GM12878 (cell line): ENCODE measurements at regions not wholly inside any gene's neighbourhood (a gene's known extent, or its start where the extent isn't known, plus 50 kb on each side); places are given as distances from the start of the nearest gene placed in this dataset.

Experiments
- ATAC-seq: fragments of 200-7000 bp; cut with Tn5 transposase; 3 replicates; pipeline ENCODE4 v1.9.1; 2020; ENCODE audit warnings: mild to moderate bottlenecking, moderate library complexity
- BruUV-seq: library from RNA; stranded (reverse); fragments of 400-500 nt; replicated peaks from 2 replicates; lab custom pipeline; 2021; lab: Mats Ljungman, UMichigan
- CTCF ChIA-PET: fragments of 300-600 bp; sonication (Branson Sonifier 250); formaldehyde crosslinking; extraction: SDS; loops from one replicate; lab custom pipeline; 2021; ENCODE audit warnings: inconsistent platforms; lab: Yijun Ruan, JAX
- POLR2A ChIA-PET: fragments of 350-600 bp; formaldehyde crosslinking; extraction: SDS; loops from one replicate; lab custom pipeline; 2021; ENCODE audit warnings: inconsistent platforms; lab: Charles Lee
- RAD21 ChIA-PET: fragments of 300-600 bp; sonication (Branson Sonifier 250); formaldehyde crosslinking; loops from one replicate; lab custom pipeline; 2023; ENCODE audit warnings: antibody characterized with exemption; ENCODE audit not compliant: unreplicated experiment; lab: Charles Lee
- SMC1A ChIA-PET: fragments of 300-600 bp; sonication (Branson Sonifier 250); formaldehyde crosslinking; loops from one replicate; lab custom pipeline; 2023; ENCODE audit not compliant: unreplicated experiment, uncharacterized antibody; lab: Charles Lee
- DNase-seq: peaks from one replicate; pipeline ENCODE4 v3.0.0-alpha.2; 2011; ENCODE audit warnings: low read depth, low spot score
- FAIRE-seq: peaks from 3 replicates; lab custom pipeline; 2011; peaks lifted over from hg19 to GRCh38; lab: Jason Lieb, UNC
- H2AFZ ChIP-seq: 2 replicates; pipeline ENCODE4 v1.6.0; 2011; ENCODE audit warnings: low read depth, low read length, control low read depth; ENCODE audit not compliant: control insufficient read depth
- H3K27ac ChIP-seq: 2 replicates; pipeline ENCODE4 v1.5.1; 2011; ENCODE audit warnings: control low read depth; ENCODE audit not compliant: control insufficient read depth, insufficient read depth
- H3K27me3 ChIP-seq, 2 experiments: replicated peaks in 1 of 2; 2 replicates each; pipeline versions ENCODE4 v1.6.0 to v1.6.1; 2011; ENCODE audit warnings: low read length in 1 of 2; ENCODE audit not compliant: control insufficient read depth in 2 of 2, insufficient read depth in 2 of 2
- H3K36me3 ChIP-seq, 2 experiments: 2 replicates each; pipeline ENCODE4 v1.5.1; 2011; ENCODE audit warnings: low read length in 1 of 2; ENCODE audit not compliant: control insufficient read depth in 2 of 2, insufficient read depth in 2 of 2
- H3K4me1 ChIP-seq: 2 replicates; pipeline ENCODE4 v1.6.1; 2011; ENCODE audit warnings: mild to moderate bottlenecking, low read length, moderate library complexity, mixed read lengths; ENCODE audit not compliant: control insufficient read depth, insufficient read depth
- H3K4me2 ChIP-seq: 2 replicates; pipeline ENCODE4 v1.6.0; 2011; ENCODE audit warnings: control low read depth; ENCODE audit not compliant: control insufficient read depth, insufficient read depth
- H3K4me3 ChIP-seq: fragments of 200-600 bp; sonication (generic); 2 replicates; pipeline ENCODE4 v1.5.1; 2016
- H3K79me2 ChIP-seq: 2 replicates; pipeline ENCODE4 v1.6.0; 2011; ENCODE audit warnings: low read length; ENCODE audit not compliant: control insufficient read depth, insufficient read depth
- H3K9ac ChIP-seq: 2 replicates; pipeline ENCODE4 v1.8.0; 2011; ENCODE audit warnings: low read length, control low read depth, mixed read lengths; ENCODE audit not compliant: control insufficient read depth, insufficient read depth
- H3K9me3 ChIP-seq: replicated peaks from 3 replicates; pipeline ENCODE4 v1.5.1; 2011; ENCODE audit warnings: mild to moderate bottlenecking, low read length; ENCODE audit not compliant: control insufficient read depth, insufficient read depth
- H4K20me1 ChIP-seq: 2 replicates; pipeline ENCODE4 v1.6.0; 2011; ENCODE audit not compliant: control insufficient read depth, insufficient read depth
- BACH1 ChIP-seq: fragments of 450-650 bp; IDR thresholded peaks from 2 replicates; pipeline ENCODE4 v1.6.1; 2017; ENCODE audit warnings: mild to moderate bottlenecking, borderline replicate concordance
- BHLHE40 ChIP-seq, 2 experiments: fragments of 450-650 bp in 1 of 2; IDR thresholded peaks; 2 replicates each; pipeline ENCODE4 v1.6.1; 2011 to 2017; ENCODE audit warnings: low read depth in 2 of 2, borderline replicate concordance in 1 of 2, improper control_type of control experiment in 1 of 2, low read length in 1 of 2, mild to moderate bottlenecking in 1 of 2
- CBX3 ChIP-seq: fragments of 200-600 bp; sonication (generic); IDR thresholded peaks from 2 replicates; pipeline ENCODE4 v1.6.1; 2016; ENCODE audit warnings: low read depth, borderline replicate concordance
- HDAC2 ChIP-seq: fragments of 200-600 bp; sonication (generic); IDR thresholded peaks from 2 replicates; pipeline ENCODE4 v1.6.1; 2017
- NFIC ChIP-seq: IDR thresholded peaks from 2 replicates; pipeline ENCODE4 v1.6.1; 2012; ENCODE audit warnings: low read depth, mild to moderate bottlenecking, inconsistent platforms, low read length, moderate library complexity
- SRF ChIP-seq, 2 experiments: IDR thresholded peaks; 2 replicates each; pipeline ENCODE4 v1.6.1; 2011; ENCODE audit warnings: low read depth in 2 of 2, low read length in 2 of 2, mild to moderate bottlenecking in 1 of 2, moderate library complexity in 1 of 2
- ZNF274 ChIP-seq: IDR thresholded peaks from one replicate; pipeline ENCODE4 v1.8.0; 2011; ENCODE audit not compliant: insufficient read length, insufficient read depth
- WGBS: methylation state at CpG from one replicate; pipeline ENCODE4 v1.1.6; 2016; ENCODE audit warnings: low lambda C conversion rate; ENCODE audit not compliant: insufficient replicate concordance, insufficient coverage; ENCODE audit errors: missing lambda C conversion rate; 5-methylcytosine and 5-hydroxymethylcytosine counted together
- in situ Hi-C: fragments of 300-500 bp; cut with MboI; formaldehyde crosslinking; loops from 9 replicates; pipeline ENCODE4 v1.14.3; 2018; ENCODE audit warnings: mixed read lengths
- intact Hi-C: fragments of 100-400 bp; cut with micrococcal nuclease; formaldehyde crosslinking; loops from one replicate; pipeline ENCODE4 v1.14.2; 2022; ENCODE audit not compliant: unreplicated experiment
- TF ChIP-seq, protein P1 (sequence below): IDR thresholded peaks from 2 replicates; pipeline ENCODE4 v1.6.1; 2012; ENCODE audit warnings: low read depth, low read length, improper control_type of control experiment
- TF ChIP-seq, protein P2 (sequence below): IDR thresholded peaks from 2 replicates; pipeline ENCODE4 v1.6.1; 2011; ENCODE audit warnings: borderline replicate concordance, low read depth, mild to moderate bottlenecking, moderate library complexity, low read length; ENCODE audit not compliant: insufficient read depth, poor library complexity, severe bottlenecking
- TF ChIP-seq, protein P3 (sequence below): fragments of 450-650 bp; IDR thresholded peaks from 2 replicates; pipeline ENCODE4 v1.6.1; 2017; ENCODE audit warnings: borderline replicate concordance
- TF ChIP-seq, protein P4 (sequence below): IDR thresholded peaks from 2 replicates; pipeline ENCODE4 v1.6.1; 2012; ENCODE audit warnings: mild to moderate bottlenecking, low read depth, low read length

DNA sequence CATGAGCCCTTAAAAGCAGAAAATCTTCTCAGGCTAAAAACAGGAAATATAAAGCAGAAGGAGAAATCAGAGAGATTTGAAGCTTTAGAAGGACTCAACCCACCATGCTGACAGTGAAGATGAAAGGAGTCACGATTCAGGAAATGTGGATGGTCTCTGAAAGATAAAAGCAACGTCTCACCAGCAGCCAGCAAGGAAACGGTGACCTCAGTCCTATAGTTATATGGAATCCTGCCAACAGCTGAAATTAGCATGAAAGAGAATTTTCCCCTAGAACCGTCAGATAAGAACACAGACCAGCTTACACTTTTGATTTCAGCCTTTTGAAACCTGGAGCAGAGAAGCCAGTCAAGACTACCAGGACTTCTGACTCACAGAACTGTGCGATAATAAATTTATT is 715.7 kb upstream of the HTR2C start:
- H3K4me2 ChIP-seq: no peak overlapping the region
- H3K4me3 ChIP-seq: no peak overlapping the region
- no peaks in the 10 kb centered on the region for H3K36me3 ChIP-seq
- H3K9me3 ChIP-seq: no peaks in the 10 kb centered on the region
- 11% methylated on average over 5 of the region's 5 CpGs for WGBS
- CTCF ChIA-PET: no interaction called here
- in situ Hi-C loops (no loop called here), intact Hi-C loops (no loop called here)
- ATAC-seq (no peak), FAIRE-seq (no peak), DNase-seq (no peak)
- H3K4me1 ChIP-seq: no peaks in the 10 kb centered on the region
- no peak overlapping the region for H2AFZ ChIP-seq
- H3K79me2 ChIP-seq: no peaks in the 10 kb centered on the region
- POLR2A ChIA-PET: no interaction called here
- BruUV-seq: no TSS peak
- TF ChIP-seq ZNF274: no peak
- no peak overlapping the region for H3K9ac ChIP-seq
- no peaks in the 10 kb centered on the region for H3K27me3 ChIP-seq
- RAD21 ChIA-PET: no interaction called here
- SMC1A ChIA-PET: no interaction called here
- no peaks in the 10 kb centered on the region for H4K20me1 ChIP-seq
- no peak overlapping the region for H3K27ac ChIP-seq

DNA sequence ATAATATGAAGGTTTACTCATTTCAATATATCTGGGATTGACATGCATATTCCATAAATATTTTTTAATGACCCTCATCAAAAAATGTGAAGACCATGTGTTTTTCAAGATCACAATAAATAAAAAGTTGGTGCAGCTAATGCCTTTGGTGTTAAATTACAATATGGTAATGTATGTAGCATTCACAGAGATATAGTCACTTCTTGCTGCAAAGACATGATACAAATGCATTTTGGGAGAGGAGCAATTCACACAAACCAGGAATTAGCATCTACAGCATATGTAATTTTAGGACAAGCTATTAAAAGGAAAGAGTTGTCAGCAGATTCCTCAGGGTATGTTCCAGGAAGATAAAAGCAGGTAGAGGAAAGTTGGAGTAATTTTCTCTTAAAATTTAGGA is 734.5 kb upstream of the HTR2C start:
- intact Hi-C loops (no loop called here), in situ Hi-C loops (no loop called here)
- Histone ChIP-seq H3K79me2 (no peaks in the 10 kb centered on the region), H3K9ac (no peak overlapping the region), H4K20me1 (no peaks in the 10 kb centered on the region), H3K27ac (no peak overlapping the region), H2AFZ (no peak overlapping the region), H3K9me3 (no peaks in the 10 kb centered on the region), H3K27me3 (no peaks in the 10 kb centered on the region), H3K4me3 (no peak overlapping the region), H3K4me1 (no peaks in the 10 kb centered on the region), H3K36me3 (no peaks in the 10 kb centered on the region), H3K4me2 (no peak overlapping the region)
- CTCF ChIA-PET: no interaction called here
- FAIRE-seq: no peak
- ATAC-seq: no peak
- POLR2A ChIA-PET: no interaction called here
- SMC1A ChIA-PET: no interaction called here
- no TSS peak for BruUV-seq
- RAD21 ChIA-PET: no interaction called here
- no peak for DNase-seq
- TF ChIP-seq HDAC2 (no peak), CBX3 (no peak), BACH1 (no peak), SRF (IDR thresholded peaks at IDR 0.05; ENCODE audit: low read depth in 2 of 2, low read length in 2 of 2) (no peak), BHLHE40 (IDR thresholded peaks at IDR 0.05; ENCODE audit: borderline replicate concordance in 1 of 2, low read depth in 2 of 2, low read length in 1 of 2) (no peak), NFIC (no peak)
- TF ChIP-seq, protein P1, sequence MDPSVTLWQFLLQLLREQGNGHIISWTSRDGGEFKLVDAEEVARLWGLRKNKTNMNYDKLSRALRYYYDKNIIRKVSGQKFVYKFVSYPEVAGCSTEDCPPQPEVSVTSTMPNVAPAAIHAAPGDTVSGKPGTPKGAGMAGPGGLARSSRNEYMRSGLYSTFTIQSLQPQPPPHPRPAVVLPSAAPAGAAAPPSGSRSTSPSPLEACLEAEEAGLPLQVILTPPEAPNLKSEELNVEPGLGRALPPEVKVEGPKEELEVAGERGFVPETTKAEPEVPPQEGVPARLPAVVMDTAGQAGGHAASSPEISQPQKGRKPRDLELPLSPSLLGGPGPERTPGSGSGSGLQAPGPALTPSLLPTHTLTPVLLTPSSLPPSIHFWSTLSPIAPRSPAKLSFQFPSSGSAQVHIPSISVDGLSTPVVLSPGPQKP: no peak
- TF ChIP-seq, protein P2, sequence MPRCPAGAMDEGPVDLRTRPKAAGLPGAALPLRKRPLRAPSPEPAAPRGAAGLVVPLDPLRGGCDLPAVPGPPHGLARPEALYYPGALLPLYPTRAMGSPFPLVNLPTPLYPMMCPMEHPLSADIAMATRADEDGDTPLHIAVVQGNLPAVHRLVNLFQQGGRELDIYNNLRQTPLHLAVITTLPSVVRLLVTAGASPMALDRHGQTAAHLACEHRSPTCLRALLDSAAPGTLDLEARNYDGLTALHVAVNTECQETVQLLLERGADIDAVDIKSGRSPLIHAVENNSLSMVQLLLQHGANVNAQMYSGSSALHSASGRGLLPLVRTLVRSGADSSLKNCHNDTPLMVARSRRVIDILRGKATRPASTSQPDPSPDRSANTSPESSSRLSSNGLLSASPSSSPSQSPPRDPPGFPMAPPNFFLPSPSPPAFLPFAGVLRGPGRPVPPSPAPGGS: no peak
- TF ChIP-seq, protein P3, sequence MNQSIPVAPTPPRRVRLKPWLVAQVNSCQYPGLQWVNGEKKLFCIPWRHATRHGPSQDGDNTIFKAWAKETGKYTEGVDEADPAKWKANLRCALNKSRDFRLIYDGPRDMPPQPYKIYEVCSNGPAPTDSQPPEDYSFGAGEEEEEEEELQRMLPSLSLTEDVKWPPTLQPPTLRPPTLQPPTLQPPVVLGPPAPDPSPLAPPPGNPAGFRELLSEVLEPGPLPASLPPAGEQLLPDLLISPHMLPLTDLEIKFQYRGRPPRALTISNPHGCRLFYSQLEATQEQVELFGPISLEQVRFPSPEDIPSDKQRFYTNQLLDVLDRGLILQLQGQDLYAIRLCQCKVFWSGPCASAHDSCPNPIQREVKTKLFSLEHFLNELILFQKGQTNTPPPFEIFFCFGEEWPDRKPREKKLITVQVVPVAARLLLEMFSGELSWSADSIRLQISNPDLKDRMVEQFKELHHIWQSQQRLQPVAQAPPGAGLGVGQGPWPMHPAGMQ: no peak
- TF ChIP-seq, protein P4, sequence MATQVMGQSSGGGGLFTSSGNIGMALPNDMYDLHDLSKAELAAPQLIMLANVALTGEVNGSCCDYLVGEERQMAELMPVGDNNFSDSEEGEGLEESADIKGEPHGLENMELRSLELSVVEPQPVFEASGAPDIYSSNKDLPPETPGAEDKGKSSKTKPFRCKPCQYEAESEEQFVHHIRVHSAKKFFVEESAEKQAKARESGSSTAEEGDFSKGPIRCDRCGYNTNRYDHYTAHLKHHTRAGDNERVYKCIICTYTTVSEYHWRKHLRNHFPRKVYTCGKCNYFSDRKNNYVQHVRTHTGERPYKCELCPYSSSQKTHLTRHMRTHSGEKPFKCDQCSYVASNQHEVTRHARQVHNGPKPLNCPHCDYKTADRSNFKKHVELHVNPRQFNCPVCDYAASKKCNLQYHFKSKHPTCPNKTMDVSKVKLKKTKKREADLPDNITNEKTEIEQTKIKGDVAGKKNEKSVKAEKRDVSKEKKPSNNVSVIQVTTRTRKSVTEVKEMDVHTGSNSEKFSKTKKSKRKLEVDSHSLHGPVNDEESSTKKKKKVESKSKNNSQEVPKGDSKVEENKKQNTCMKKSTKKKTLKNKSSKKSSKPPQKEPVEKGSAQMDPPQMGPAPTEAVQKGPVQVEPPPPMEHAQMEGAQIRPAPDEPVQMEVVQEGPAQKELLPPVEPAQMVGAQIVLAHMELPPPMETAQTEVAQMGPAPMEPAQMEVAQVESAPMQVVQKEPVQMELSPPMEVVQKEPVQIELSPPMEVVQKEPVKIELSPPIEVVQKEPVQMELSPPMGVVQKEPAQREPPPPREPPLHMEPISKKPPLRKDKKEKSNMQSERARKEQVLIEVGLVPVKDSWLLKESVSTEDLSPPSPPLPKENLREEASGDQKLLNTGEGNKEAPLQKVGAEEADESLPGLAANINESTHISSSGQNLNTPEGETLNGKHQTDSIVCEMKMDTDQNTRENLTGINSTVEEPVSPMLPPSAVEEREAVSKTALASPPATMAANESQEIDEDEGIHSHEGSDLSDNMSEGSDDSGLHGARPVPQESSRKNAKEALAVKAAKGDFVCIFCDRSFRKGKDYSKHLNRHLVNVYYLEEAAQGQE: no peak
